Activated CD8-positive, alpha-beta memory T cell treated with anti-CD3 and anti-CD28 coated beads, Interleukin-2, amount 50 U/mL, for 4 hours (primary cell): ENCODE measurements at regions not wholly inside any gene's neighbourhood (a gene's known extent, or its start where the extent isn't known, plus 50 kb on each side); places are given as distances from the start of the nearest gene placed in this dataset.
"Not testable (repeated sequence)": the region's sequence is repeated elsewhere in the genome, so short reads cannot be mapped to it uniquely, and the experiment has no call there.

Source experiments
- DNase-seq: peaks from one replicate; pipeline ENCODE4 v3.0.0-alpha.2; 2020

DNA sequence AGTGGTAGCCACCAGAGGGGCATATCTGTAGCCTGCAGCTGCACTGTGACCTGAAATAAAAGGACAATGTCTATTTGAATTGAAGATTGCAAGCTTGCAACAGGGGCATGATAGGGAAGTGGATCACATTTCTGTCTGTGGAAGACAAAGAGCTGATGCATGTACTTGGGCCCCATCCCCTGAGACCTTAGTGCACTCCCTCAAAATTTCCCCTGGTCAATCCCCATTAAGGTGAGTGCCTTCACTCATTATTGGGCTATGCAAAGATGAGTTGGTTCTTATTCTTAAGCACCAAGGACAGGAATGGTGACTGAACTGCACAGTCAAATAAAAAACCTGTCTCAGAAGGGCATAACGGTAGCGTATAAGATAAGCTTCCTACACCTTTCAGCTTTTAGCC lies 273.1 kb upstream of the ARSJ start:
- no peak for DNase-seq

DNA sequence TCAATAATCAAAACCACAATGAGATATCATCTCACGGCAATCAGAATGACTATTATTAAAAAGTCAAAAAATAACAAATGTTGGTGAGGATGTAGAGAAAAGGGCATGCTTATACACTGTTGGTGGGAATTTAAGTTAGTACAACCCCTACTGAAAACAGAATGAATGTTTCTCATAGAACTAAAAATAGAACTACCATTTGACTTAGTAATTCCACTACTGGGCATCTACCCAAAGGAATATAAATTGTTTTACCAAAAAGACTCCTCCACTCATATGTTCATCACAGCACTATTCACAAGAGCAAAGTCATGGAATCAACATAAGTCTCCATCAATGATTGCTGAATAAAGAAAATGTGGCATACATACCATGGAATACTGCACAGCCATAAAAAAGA lies 278.1 kb upstream of the ARSJ start:
- no peak for DNase-seq

DNA sequence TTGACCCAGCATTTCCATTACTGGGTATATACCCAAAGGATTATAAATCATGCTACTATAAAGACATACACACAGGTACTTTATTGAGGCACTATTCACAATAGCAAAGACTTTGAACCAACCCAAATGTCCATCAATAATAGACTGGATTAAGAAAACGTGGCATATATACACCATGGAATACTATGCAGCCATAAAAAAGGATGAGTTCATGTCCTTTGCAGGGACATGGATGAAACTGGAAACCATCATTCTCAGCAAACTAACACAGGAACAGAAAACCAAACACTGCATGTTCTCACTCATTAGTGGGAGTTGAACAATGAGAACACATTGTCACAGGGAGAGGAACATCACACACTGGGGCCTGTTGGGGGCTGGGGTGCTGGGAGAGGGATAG lies 283.0 kb upstream of the ARSJ start:
- not testable (repeated sequence) for DNase-seq

DNA sequence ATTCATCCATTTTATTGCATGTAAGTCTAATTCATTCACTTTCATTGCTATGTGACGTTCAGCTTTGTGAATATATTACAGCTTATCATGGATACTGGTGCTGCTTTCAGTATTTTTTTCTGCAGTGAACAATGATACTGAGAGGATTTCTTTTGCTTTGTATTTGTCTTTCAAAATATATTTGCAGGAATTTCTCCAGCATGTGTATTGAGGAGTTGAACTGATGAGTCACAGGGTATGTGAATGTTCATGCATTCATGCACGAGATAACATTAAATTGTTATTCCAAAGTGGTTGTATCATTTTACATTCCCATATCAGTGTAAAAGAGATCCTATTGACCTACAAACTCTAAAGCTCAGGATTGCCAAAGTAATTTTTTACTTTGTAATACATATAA lies 283.8 kb upstream of the ARSJ start:
- no peak for DNase-seq

DNA sequence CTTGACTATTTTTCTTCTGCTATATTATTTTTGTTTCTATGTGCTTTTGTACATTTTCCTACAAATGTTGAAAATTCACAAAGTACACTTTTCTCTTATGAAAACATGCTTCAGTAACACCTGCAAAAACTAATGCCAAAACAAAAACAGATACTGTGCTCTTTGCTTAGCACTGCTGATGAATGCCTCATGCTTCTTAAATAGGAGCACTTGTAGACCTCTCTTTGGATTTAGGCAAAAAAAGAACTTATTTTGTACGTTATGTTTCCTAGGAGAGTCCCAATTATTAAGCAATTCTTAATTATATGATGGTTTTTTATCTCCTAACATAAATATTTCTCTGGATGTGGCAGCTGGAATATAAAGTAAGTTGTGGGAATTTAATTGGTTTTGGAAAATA lies 285.0 kb upstream of the ARSJ start:
- no peak for DNase-seq

DNA sequence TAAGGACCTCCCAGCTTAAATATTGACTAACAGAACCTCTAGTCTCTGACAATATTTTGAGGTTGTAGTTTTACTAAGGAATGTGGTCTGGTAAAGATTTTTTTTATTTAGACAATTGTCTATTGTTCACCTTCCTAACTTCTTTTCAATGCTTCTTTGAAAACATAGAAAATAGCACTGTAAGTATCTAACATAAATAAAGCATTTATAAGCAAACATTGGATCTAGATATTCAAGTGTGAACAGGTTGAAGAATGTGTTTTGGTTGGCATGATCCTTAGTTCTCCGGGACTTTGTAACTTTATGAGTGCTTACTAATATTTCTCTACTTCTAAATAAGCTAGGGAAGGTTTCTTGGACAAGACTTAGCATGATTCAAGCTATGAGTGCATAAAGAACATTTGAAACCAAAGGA lies 285.4 kb upstream of the ARSJ start:
- no peak for DNase-seq

DNA sequence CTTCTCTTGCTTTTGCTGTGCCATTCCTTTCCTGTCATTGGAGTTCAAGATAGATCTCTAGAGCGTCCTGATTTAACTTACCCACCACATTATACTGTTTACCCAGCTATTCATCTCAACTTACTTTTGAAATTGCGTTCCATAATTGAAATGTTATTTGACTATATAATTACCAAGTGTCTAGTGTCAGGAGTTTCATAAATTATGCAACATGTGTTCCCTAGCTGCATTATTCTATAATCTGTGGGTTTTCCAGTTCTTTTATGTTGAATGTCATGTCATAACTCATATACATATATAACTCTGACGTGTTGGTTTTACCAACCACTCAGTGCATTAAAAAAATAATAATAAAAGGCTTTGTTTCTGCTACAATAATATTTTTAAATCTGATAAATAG lies 285.9 kb upstream of the ARSJ start:
- no peak for DNase-seq

DNA sequence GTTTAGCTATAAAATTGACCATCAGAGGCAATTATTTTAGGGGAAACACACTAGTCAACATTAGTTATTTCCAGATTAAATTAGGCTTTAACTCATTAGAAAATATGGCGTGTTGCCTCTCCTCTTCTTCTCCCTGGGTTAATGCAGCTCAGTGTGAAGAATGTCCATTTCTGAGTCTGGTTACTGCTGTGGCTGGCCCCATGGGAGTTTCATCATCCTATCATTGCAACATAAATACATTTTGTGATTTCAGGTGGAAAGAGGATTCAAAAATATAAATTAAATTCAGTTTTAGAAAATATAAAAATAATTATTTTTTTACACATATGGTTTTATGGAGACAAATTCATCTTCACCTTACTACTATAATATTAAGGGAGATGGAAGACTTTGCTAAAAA lies 288.5 kb upstream of the ARSJ start:
- DNase-seq, result no peak

DNA sequence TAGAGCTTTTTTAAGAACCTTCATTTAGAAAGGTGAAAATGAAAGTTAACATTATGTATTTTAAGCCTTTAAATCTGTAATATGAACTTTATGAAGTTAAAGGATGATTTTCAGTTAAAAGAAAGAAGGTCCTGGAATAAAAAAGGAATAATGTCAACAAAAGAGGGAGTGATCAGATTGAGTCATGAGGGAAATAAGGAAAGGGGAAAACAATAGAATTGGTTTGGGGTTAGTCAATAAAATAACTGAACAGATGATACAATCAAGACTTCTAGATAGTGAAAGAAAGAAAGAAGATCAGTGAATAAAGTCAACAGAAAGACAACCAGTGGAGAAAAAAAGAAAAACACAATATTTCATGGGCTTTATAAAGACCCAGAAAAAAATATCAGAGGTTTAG lies 291.6 kb upstream of the ARSJ start:
- no peak for DNase-seq

DNA sequence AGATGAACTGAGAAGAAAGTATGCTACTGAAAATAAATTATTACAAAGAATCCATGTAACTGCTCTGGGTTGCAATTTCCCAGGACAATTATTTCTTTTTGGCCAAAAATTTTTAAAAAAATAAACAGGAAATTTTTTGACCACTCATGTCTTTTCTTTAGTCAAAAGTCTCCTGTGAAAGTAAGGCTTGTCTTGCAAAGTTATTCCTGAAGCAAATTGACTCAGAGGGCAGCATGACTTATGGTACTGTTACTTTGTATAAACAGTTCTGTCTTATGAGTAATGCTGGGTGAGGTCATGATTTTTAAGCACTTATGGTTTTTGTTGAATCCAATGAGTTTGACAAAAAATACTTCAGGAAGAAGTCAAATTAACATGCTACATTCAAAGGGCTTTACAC lies 292.8 kb upstream of the ARSJ start:
- no peak for DNase-seq

DNA sequence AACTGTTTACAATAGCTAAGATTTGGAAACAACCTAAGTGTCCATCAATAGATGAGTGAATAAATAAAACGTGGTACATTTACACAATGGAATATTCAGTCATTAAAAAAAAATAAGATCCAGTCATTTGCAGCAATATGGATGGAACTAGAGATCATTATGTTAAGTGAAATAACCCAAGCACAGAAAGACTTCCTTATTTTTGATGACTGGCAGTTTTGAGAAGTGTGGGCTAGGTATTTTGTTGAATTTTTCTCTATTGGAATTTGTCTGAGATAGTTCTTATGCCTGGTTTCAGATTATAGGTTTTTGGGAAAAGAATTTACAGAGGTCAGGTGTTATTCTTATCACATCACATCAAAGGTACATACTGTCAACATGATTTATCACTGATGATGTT lies 293.8 kb upstream of the ARSJ start:
- no peak for DNase-seq

DNA sequence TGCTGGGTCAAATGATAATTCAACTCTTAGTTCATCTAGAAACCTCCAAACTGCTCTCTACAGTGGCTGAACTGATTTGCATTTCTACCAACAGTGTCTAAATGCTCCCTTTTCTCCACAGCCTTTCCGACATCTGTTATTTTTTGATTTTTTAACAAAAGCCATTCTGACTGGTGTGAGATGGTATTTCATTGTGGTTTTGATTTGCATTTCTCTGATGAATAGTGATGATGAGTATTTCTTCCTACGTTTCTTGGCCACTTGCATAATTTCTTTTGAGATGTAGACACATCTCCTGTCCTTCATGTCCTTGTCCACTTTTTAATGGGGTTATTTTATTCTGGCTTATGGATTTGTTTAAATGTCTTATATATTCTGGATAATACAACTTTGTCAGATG lies 298.2 kb upstream of the ARSJ start:
- DNase-seq, result no peak

DNA sequence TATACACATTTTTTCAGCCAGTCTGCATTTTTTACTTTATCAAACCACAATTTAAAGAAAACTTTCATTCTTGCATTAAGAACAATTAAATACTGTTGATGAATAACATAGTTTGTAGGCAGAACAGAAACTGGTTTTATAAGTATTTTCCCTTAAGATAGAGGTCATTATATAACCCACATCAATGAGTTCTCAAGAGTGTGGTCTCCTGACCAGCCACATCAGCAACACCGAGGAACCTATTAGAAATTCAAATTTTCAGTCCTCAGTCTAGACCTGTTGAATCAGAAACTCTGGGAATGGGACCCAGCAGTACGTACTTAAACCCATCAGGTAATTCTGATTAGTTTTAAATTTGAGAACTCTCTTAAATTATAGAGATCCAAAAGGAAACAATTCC lies 299.6 kb upstream of the ARSJ start:
- no peak for DNase-seq

DNA sequence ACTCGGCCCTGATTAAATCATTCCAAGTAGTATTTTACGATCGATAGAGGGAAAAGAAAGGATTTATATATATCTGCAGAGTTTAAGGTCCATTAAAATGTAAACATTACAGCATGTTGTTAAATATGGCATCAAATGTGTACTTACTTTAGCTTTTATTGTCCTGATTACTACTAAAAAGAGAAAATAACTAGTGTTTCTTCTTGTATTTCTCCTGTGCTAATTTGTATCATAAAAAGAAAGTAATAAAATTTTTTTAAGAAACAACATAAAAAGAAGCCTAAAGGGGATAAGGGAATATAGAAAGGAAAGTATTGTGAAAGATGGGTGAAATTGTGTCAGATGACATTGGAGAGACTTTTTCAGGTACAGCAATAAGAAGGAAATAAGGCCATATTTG lies 300.3 kb upstream of the ARSJ start:
- no peak for DNase-seq

DNA sequence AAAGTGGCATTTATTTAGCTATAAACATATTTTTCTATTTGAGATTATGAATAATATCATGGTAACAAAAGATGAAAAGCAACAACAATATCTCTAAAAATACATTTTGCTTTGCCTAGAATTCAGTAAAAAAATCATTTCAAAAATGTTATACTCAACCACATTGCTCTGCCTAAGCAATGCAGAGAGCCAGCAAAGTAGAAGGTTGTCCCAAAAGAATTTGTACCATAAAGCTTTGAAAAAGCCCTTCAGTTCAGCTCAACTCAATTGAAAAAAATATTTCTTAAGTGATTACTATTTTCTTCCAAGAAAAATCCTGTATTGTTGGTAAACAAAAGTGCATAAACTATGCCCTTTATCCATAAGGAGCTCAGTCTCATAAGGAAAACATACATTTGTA lies 301.2 kb upstream of the ARSJ start:
- no peak for DNase-seq

DNA sequence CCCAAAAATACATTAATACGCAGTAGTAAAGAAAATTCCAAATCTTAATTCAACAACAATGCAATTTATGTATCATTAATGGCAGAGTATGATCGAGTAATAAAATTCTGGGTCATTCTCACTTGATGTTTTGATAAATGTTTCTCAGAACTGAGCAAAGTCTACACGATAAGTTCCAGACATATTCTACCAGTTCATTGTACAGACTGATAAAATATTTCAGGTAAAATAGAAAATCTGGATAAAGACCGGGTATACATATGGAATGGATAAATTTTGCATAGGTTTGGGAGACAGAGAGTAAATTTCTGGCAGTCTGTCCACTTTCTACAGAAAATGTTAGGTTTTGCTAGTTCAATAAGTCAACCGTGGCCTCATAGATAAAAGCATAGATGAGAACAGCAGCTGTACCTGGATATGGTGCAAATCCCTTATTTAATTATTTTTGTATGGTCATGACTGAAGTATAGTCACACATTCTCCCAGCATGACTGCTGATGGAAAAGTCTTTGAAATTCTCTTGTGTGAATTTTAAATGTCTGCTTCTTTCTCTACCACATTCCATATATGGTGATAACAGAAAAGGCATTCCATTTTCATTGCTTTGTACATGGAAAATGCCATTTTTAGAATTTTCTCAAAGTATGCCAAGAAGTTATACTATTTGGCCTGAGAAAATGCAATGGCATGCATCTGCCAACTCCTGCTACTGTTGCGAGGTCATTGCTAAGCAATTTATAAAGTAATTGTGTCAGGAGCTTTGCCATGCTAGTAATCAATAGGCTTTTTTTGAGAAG lies 301.9 kb upstream of the ARSJ start:
- no peak for DNase-seq

DNA sequence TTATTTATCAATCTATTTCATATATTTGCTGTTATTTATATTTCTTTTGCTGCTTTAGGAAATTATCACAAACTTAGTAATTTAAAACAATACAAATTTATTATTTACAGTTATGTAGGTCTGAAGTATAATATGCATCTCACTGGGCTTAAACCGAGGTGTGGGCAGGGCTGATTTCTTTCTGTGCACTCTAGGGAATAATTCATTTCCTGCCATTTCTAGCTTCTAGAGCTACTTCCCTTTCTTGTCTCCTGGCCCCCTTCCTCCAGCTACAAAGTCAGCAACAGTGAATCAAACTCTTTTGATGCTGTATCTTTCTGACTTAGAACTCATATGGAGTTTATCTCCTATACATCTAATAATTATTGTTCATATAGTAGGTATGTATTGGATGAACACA lies 303.5 kb upstream of the ARSJ start:
- DNase-seq, result no peak

DNA sequence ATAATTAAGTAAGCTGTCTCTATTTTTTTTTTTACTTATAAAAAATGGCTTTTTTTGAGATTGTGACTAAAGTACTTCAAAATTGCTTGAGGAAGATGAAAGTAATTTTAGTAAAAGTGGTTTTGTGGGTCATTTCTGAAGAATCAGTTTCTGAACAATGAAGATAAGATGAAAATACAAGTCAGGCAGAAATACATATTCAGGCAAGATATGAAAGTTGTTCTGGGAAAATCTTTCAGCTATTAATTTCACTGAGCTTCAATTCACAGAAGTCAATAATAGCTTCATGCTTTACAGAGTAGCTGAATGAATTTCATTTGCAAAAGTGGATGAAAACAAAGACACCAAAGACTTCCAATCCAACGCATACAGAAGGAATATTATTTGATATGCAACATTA lies 305.2 kb upstream of the ARSJ start:
- no peak for DNase-seq

DNA sequence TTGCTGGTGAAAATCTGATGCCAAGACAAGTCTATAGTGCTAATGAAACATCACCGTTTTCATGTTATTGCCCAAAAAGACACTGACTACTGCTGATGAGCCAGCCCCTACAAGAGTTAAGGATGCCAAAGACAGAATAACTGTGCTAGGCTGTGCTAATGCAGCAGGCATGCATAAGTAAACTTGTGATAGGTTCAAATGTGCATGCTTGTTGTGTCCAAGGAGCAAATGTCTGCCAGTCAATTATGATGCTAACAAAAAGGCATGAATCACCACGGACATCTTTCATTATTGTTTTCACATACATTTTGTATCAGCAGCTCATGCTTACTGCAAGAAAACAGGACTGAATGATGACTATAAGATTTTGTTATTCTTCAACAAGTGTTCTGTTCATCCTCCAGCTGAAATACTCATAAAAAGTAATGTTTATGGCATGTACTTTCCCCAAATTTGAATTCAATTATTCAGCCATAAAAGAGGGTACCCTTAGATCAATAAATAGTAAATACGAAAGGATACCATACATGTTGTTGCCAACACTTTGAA lies 306.9 kb upstream of the ARSJ start:
- no peak for DNase-seq

DNA sequence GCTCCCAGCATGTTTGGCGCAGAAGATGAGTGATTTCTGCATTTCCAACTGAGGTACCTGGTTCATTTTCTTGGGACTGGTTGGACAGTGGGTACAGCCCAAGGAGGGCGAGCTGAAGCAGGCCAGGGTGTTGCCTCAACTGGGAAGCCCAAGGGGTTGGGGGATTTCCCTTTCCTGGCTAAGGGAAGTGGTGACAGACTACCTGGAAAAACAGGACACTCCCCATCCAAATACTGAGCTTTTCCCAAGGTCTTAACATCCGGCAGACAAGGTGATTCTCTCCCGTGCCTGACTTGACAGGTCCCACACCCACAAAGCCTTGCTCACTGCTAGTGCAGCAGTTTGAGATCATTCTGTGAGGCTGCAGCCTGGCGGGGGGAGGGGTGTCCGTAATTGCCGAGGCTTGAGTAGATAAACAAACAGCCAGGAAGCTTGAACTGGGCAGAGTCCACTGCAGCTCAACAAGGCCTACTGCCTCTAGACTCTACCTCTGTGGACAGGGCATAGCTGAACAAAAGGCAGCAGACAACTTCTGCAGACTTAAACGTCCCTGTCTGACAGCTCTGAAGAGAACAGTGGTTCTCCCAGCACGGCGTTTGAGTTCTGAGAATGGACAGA lies 307.7 kb upstream of the ARSJ start:
- no peak for DNase-seq

DNA sequence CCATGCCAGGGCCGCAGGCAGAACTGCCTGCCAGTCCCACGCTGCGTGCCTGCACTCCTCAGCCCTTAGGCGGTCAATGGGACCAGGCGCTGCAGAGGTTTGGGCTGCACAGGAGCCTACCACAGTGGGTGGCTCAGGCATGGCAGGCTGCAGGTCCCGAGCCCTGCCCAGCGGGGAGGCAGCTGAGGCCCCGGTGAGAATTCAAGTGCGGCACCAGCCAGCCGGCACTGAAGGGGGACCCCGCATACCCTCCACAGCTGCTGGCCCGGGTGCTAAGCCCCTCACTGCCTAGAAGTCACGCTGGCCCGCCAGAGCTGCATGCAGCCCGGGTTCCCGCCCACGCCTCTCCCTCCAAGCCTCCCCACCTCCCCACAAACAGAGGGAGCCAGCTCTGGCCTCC lies 302.5 kb upstream of the UGT8 start:
- peak; percentile 13 for DNase-seq

DNA sequence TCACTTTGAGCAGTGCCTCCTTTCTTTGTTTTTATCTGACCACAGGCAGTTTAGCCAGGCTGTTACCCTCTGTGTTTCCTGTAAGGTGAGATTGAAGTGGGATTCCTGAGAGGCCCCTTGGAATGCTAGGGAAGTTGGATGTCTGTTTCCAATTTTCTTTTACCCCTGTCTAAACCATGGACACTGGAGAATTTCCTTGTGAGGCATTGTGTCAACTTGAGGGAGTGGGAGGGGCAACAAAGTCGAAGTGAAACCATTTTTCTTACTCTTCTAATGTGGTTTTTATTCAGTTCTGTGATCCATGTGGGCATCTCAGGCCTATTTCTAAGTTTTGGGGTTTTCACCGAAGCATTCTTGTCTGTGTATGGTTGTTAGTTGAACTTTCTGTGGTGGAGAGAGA lies 296.1 kb upstream of the UGT8 start:
- no peak for DNase-seq

DNA sequence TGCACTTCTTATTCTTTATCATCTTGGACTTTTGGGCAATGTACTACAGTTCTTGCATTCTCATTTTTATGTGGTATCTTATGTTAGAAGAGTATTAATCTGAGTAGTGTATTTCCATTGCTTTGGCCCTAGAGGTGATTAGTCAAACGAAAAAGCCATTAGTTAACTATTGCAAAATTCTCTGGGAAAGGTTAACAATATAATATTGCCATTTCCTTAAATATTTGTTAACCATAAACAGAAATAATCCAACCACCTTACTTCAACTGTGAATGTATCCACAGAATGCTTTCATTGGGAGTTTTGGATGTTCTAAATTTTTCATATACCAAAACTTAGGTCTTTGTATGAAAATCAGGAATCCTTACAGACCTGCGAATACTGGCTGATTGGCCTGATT lies 294.6 kb upstream of the UGT8 start:
- no peak for DNase-seq

DNA sequence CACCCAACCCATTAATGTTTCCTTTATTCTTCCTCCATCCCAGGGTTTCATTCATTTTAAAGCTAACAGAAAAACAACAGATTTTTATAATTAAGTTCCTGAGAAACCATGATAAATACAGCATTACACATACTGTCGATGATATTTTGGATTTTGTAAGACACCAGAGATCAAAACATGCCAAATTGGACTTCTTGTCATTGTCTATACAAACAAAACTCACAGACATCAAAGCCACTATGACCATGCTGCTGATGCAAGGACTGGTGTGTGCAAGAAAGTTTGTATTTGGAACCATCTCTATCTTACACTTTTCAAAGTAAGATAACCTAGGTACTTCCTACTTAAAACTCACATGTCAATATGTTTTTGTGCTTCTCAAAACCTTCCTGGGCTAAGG lies 294.0 kb upstream of the UGT8 start:
- no peak for DNase-seq

DNA sequence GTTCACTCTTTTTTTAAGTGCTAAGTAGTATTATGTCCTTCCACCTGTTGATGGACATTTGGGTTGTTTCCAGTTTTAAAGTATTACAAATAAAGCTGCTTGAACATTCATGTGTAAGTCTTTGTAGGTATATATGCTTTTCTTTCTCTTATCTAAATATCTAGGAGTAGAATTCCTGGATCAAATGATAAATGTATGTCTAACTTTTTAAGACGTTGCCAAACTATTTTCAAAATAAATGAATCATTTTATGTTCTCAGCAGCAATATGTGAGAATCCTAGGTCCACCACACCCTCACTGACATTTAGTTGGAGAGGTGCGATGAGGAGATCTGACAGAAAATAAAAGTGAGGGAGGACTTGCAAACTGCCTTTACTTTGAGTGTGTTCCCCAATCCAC lies 291.7 kb upstream of the UGT8 start:
- no peak for DNase-seq
